ENCODE measurements at regions not wholly inside any gene's neighbourhood (a gene's known extent, or its start where the extent isn't known, plus 50 kb on each side); places are given as distances from the start of the nearest gene placed in this dataset.

DNA sequence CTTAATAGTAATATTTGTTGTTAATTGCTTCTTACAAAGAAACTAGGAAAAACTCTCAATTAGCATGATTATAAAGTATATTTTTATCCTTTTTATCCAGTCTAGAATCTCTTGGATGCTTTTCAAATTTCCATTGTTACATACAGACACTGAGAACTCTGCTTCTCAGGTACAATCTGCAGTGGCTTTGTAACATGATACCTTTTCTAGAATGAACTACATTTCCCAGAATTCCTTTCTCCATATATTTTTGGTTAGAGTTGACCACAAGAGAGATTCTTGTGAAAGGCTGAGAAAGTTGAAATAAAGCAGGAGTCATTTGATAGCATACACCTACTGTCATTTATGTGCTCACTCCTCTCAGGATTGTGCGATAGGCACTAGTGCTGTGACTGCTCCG lies 148.6 kb downstream of the SLITRK6 start:
- H3K9me3 ChIP-seq (replicated peaks in 1 of 3): no peaks in the 10 kb centered on the region
- no peaks in the 10 kb centered on the region for H3K36me3 ChIP-seq (replicated peaks in 1 of 2)
- intact Hi-C loops (cut with DNase I): no loop called here
- H3K4me1 ChIP-seq (replicated peaks in 1 of 2): no peaks in the 10 kb centered on the region
- 92 to 100% (median 99%) methylated on average over 2 of the region's 2 CpGs for WGBS, 4 donors
- no peak overlapping the region for H3K4me3 ChIP-seq
- TF ChIP-seq, protein P1, sequence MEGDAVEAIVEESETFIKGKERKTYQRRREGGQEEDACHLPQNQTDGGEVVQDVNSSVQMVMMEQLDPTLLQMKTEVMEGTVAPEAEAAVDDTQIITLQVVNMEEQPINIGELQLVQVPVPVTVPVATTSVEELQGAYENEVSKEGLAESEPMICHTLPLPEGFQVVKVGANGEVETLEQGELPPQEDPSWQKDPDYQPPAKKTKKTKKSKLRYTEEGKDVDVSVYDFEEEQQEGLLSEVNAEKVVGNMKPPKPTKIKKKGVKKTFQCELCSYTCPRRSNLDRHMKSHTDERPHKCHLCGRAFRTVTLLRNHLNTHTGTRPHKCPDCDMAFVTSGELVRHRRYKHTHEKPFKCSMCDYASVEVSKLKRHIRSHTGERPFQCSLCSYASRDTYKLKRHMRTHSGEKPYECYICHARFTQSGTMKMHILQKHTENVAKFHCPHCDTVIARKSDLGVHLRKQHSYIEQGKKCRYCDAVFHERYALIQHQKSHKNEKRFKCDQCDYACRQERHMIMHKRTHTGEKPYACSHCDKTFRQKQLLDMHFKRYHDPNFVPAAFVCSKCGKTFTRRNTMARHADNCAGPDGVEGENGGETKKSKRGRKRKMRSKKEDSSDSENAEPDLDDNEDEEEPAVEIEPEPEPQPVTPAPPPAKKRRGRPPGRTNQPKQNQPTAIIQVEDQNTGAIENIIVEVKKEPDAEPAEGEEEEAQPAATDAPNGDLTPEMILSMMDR (IDR thresholded peaks at IDR 0.05): no peak
- no peak for TF ChIP-seq POLR2A (IDR thresholded peaks at IDR 0.05)
- H3K27me3 ChIP-seq: no peaks in the 10 kb centered on the region
- DNase-seq: no peak
- no peak overlapping the region for H3K27ac ChIP-seq

DNA sequence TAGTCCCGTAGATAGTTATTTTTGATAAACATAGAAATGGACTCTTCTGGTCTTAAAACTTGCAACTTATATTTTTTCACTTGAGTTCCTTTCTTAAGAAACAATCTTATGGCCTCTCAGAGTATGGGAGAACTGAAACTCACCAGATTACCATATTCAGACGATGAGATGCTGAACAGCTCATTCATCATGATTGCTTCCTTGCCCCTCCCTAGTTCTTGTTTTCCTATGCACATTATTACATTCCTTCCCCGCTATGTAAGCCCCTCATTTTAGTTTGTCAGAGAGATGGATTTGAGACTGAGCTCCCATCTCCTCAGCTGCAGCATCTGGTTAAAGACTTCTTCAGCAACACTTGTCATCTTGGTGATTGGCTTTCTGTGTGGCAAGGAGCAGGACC lies 158.5 kb downstream of the SLITRK6 start:
- no peaks in the 10 kb centered on the region for H3K36me3 ChIP-seq (replicated peaks in 1 of 2)
- no peaks in the 10 kb centered on the region for H3K9me3 ChIP-seq (replicated peaks in 1 of 3)
- intact Hi-C loops (cut with DNase I): no loop called here
- TF ChIP-seq, protein P1 (IDR thresholded peaks at IDR 0.05): no peak
- no peaks in the 10 kb centered on the region for H3K4me1 ChIP-seq (replicated peaks in 1 of 2)
- H3K4me3 ChIP-seq: no peak overlapping the region
- WGBS, 4 donors: 57 to 70% (median 65%) methylated on average over 3 of the region's 3 CpGs
- no peak for DNase-seq
- H3K27me3 ChIP-seq: no peaks in the 10 kb centered on the region
- no peak overlapping the region for H3K27ac ChIP-seq

DNA sequence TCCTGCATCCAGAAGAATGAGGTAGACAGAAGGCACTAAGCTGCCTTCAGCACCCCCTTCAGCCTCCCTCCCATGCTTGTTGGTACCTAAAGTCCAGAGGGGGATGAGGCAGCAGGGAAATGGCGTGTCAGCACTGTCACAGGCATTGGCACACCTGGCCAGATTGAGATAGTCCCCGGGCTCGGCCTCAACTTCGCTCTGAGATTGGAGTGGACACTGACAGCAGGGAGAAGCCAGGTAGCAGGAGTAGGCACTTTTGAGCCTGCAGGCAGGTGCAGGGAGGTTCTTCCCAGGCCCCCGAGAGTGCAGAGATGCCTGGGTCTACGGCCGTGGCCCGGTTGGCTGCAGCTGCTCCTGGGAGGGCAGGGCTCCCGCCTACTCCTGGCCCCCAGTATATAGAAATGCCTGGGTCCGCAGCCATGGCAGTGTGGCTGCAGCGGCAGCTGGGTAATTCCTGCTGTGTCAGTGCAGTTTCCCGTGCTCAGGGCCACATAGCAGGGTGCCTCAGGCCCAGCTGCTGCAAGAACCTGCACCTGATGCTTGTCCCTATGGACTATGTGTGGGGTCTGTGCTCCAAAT lies 160.3 kb downstream of the SLITRK6 start:
- DNase-seq: no peak
- WGBS, 4 donors: 17 to 79% (median 72%) methylated on average over 1 to 12 of the region's 12 CpGs
- no peak for TF ChIP-seq POLR2A (IDR thresholded peaks at IDR 0.05)
- TF ChIP-seq, protein P1 (IDR thresholded peaks at IDR 0.05): no peak
- H3K4me1 ChIP-seq (replicated peaks in 1 of 2): no peaks in the 10 kb centered on the region
- no peak overlapping the region for H3K27ac ChIP-seq
- no peaks in the 10 kb centered on the region for H3K9me3 ChIP-seq (replicated peaks in 1 of 3)
- intact Hi-C loops (cut with DNase I): no loop called here
- no peaks in the 10 kb centered on the region for H3K36me3 ChIP-seq (replicated peaks in 1 of 2)
- no peaks in the 10 kb centered on the region for H3K27me3 ChIP-seq
- no peak overlapping the region for H3K4me3 ChIP-seq

DNA sequence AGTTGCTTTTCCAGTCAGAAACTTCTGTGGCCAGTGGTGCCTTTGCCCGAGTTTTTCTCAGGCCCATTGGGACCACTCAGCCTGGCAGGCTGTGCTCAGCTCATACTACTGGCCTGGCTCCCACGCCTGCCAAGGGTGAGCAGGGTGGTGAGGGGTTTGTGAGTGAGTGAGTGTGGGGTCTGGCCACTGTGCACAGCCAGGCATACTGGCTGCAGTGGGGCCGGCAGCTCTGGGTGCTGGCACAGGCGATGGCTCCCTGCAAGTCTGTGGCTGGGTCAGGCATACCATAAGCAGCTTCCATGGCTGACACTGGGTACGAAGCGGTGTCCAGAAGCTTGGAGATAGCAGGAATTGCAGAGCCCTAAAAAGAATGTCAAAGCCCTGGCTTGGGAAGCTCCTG lies 161.0 kb downstream of the SLITRK6 start:
- H3K4me3 ChIP-seq: no peak overlapping the region
- H3K9me3 ChIP-seq (replicated peaks in 1 of 3): no peaks in the 10 kb centered on the region
- TF ChIP-seq POLR2A (IDR thresholded peaks at IDR 0.05): no peak
- TF ChIP-seq, protein P1 (IDR thresholded peaks at IDR 0.05): no peak
- no peak for DNase-seq
- intact Hi-C loops (cut with DNase I): no loop called here
- no peak overlapping the region for H3K27ac ChIP-seq
- no peaks in the 10 kb centered on the region for H3K4me1 ChIP-seq (replicated peaks in 1 of 2)
- 78 to 86% (median 82%) methylated on average over 6 of the region's 6 CpGs for WGBS, 4 donors
- no peaks in the 10 kb centered on the region for H3K27me3 ChIP-seq
- no peaks in the 10 kb centered on the region for H3K36me3 ChIP-seq (replicated peaks in 1 of 2)

All from adrenal gland (tissue), 9 donors.